Rectal smooth muscle tissue (tissue), 1 donor: ENCODE measurements at regions not wholly inside any gene's neighbourhood (a gene's known extent, or its start where the extent isn't known, plus 50 kb on each side); places are given as distances from the start of the nearest gene placed in this dataset.
"Not testable (repeated sequence)": the region's sequence is repeated elsewhere in the genome, so short reads cannot be mapped to it uniquely, and the experiment has no call there.

Source experiments
- H3K27ac ChIP-seq: one replicate; pipeline ENCODE4 v1.7.0; 2013; ENCODE audit warnings: low read depth, low read length, inconsistent platforms
- H3K27me3 ChIP-seq: one replicate; pipeline ENCODE4 v1.7.0; 2013; ENCODE audit warnings: low read length; ENCODE audit not compliant: control insufficient read depth, insufficient read depth
- H3K36me3 ChIP-seq: one replicate; pipeline ENCODE4 v1.7.0; 2013; ENCODE audit warnings: low read length; ENCODE audit not compliant: control insufficient read depth, insufficient read depth
- H3K4me1 ChIP-seq: one replicate; pipeline ENCODE4 v1.7.0; 2013; ENCODE audit warnings: low read length; ENCODE audit not compliant: control insufficient read depth, insufficient read depth
- H3K4me3 ChIP-seq: one replicate; pipeline ENCODE4 v1.7.0; 2013; ENCODE audit warnings: low read length
- H3K9ac ChIP-seq: one replicate; pipeline ENCODE4 v1.7.0; 2013; ENCODE audit warnings: low read length

- no peaks in the 10 kb centered on the region for H3K36me3 ChIP-seq
- no peaks in the 10 kb centered on the region for H3K4me1 ChIP-seq
- no peaks in the 10 kb centered on the region for H3K27me3 ChIP-seq
- H3K4me3 ChIP-seq: no peak overlapping the region
- no peak overlapping the region for H3K9ac ChIP-seq
- H3K27ac ChIP-seq: no peak overlapping the region
Measured at GRCh38 chr16:87200637-87201036, 116.6 kb downstream of the C16orf95 start.

GRCh38 chr16:87201052-87201451 is 116.1 kb downstream of the C16orf95 start:
- Histone ChIP-seq H3K4me1 (no peaks in the 10 kb centered on the region), H3K27me3 (no peaks in the 10 kb centered on the region), H3K27ac (no peak overlapping the region), H3K4me3 (no peak overlapping the region), H3K36me3 (no peaks in the 10 kb centered on the region), H3K9ac (no peak overlapping the region)

GRCh38 chr16:87201790-87202189 is 115.4 kb downstream of the C16orf95 start:
- H3K36me3 ChIP-seq: no peaks in the 10 kb centered on the region
- no peak overlapping the region for H3K4me3 ChIP-seq
- no peaks in the 10 kb centered on the region for H3K4me1 ChIP-seq
- H3K27me3 ChIP-seq: no peaks in the 10 kb centered on the region
- H3K9ac ChIP-seq: no peak overlapping the region
- no peak overlapping the region for H3K27ac ChIP-seq

GRCh38 chr16:87202346-87202745 is 114.8 kb downstream of the C16orf95 start:
- Histone ChIP-seq H3K4me3 (no peak overlapping the region), H3K36me3 (no peaks in the 10 kb centered on the region), H3K4me1 (no peaks in the 10 kb centered on the region), H3K27ac (no peak overlapping the region), H3K9ac (no peak overlapping the region), H3K27me3 (no peaks in the 10 kb centered on the region)

- no peak overlapping the region for H3K9ac ChIP-seq
- no peak overlapping the region for H3K4me3 ChIP-seq
- H3K27ac ChIP-seq: no peak overlapping the region
- peaks cover 2% of the 10 kb centered on the region for H3K4me1 ChIP-seq
- H3K27me3 ChIP-seq: no peaks in the 10 kb centered on the region
- H3K36me3 ChIP-seq: no peaks in the 10 kb centered on the region
Measured at GRCh38 chr16:87203060-87203656, 114.0 kb downstream of the C16orf95 start.

GRCh38 chr16:87206646-87207451 is 110.3 kb downstream of the C16orf95 start:
- H3K27ac ChIP-seq: no peak overlapping the region
- H3K4me1 ChIP-seq: peaks cover 2% of the 10 kb centered on the region
- H3K27me3 ChIP-seq: no peaks in the 10 kb centered on the region
- no peaks in the 10 kb centered on the region for H3K36me3 ChIP-seq
- H3K4me3 ChIP-seq: no peak overlapping the region
- H3K9ac ChIP-seq: no peak overlapping the region

- H3K27me3 ChIP-seq: no peaks in the 10 kb centered on the region
- H3K4me3 ChIP-seq: no peak overlapping the region
- H3K36me3 ChIP-seq: no peaks in the 10 kb centered on the region
- no peak overlapping the region for H3K27ac ChIP-seq
- H3K4me1 ChIP-seq: peaks cover 2% of the 10 kb centered on the region
- H3K9ac ChIP-seq: no peak overlapping the region
Measured at GRCh38 chr16:87207509-87207908, 109.7 kb downstream of the C16orf95 start.

GRCh38 chr16:87207965-87208364 is 109.2 kb downstream of the C16orf95 start:
- peaks cover 2% of the 10 kb centered on the region for H3K4me1 ChIP-seq
- H3K27ac ChIP-seq: no peak overlapping the region
- no peak overlapping the region for H3K4me3 ChIP-seq

GRCh38 chr16:87208968-87209367 is 108.2 kb downstream of the C16orf95 start:
- not testable (repeated sequence) for H3K27ac ChIP-seq, H3K36me3 ChIP-seq, H3K4me1 ChIP-seq, H3K9ac ChIP-seq, H3K4me3 ChIP-seq, H3K27me3 ChIP-seq

More at GRCh38 chr16:87207965-87208364, 109.2 kb downstream of the C16orf95 start:
- Histone ChIP-seq H3K9ac (no peak overlapping the region), H3K27me3 (no peaks in the 10 kb centered on the region), H3K36me3 (no peaks in the 10 kb centered on the region)

- Histone ChIP-seq H3K36me3 (no peaks in the 10 kb centered on the region), H3K4me1 (peaks cover 2% of the 10 kb centered on the region), H3K4me3 (no peak overlapping the region), H3K9ac (no peak overlapping the region), H3K27ac (no peak overlapping the region), H3K27me3 (no peaks in the 10 kb centered on the region)
Measured at GRCh38 chr16:87209808-87210512, 107.2 kb downstream of the C16orf95 start.

- Histone ChIP-seq H3K27me3 (no peaks in the 10 kb centered on the region), H3K36me3 (no peaks in the 10 kb centered on the region), H3K4me3 (no peak overlapping the region), H3K27ac (no peak overlapping the region), H3K4me1 (peaks cover 2% of the 10 kb centered on the region), H3K9ac (no peak overlapping the region)
Measured at GRCh38 chr16:87210894-87211293, 106.3 kb downstream of the C16orf95 start.

- H3K27me3 ChIP-seq: no peaks in the 10 kb centered on the region
- no peak overlapping the region for H3K27ac ChIP-seq
Measured at GRCh38 chr16:87212026-87212425, 105.2 kb downstream of the C16orf95 start.

More at GRCh38 chr16:87212026-87212425, 105.2 kb downstream of the C16orf95 start:
- no peak overlapping the region for H3K4me3 ChIP-seq
- peaks cover 2% of the 10 kb centered on the region for H3K4me1 ChIP-seq
- no peaks in the 10 kb centered on the region for H3K36me3 ChIP-seq
- no peak overlapping the region for H3K9ac ChIP-seq
